ENCODE measurements at regions not wholly inside any gene's neighbourhood (a gene's known extent, or its start where the extent isn't known, plus 50 kb on each side); places are given as distances from the start of the nearest gene placed in this dataset.

GRCh38 chr4:171644430-171645057, 168.7 kb upstream of the GALNTL6 start:
- H3K27me3 Mint-ChIP-seq (ENCODE audit: insufficient read depth, unreplicated experiment) = no peaks in the 10 kb centered on the region
- H3K4me1 Mint-ChIP-seq (ENCODE audit: low read depth, unreplicated experiment) = no peaks in the 10 kb centered on the region
- BruUV-seq (replicated peaks) = no TSS peak
- intact Hi-C loops (cut with micrococcal nuclease; ENCODE audit: unreplicated experiment) = no loop called here
- H3K27me3 ChIP-seq (replicated peaks; ENCODE audit: control insufficient read depth, insufficient read depth, low read length) = no peaks in the 10 kb centered on the region
- TF ChIP-seq CTCF (IDR thresholded peaks at IDR 0.05; ENCODE audit: insufficient read depth in 1 of 2, low read depth in 1 of 2, low read length in 1 of 2, severe bottlenecking in 1 of 2, unreplicated experiment in 1 of 2) = no peak
- no peaks in the 10 kb centered on the region for H3K4me1 ChIP-seq
- no peaks in the 10 kb centered on the region for H3K9me3 ChIP-seq
- DNase-seq = no peak
- no peaks in the 10 kb centered on the region for H3K36me3 ChIP-seq (ENCODE audit: control insufficient read depth, insufficient read depth, low read length)
- H3K36me3 Mint-ChIP-seq (ENCODE audit: insufficient read depth, unreplicated experiment) = no peaks in the 10 kb centered on the region
- H3K4me3 Mint-ChIP-seq (ENCODE audit: unreplicated experiment) = no peak overlapping the region
- no peaks in the 10 kb centered on the region for H3K9me3 Mint-ChIP-seq (ENCODE audit: unreplicated experiment)
- H3K27ac Mint-ChIP-seq (ENCODE audit: unreplicated experiment) = no peak overlapping the region
- H3K4me3 ChIP-seq (ENCODE audit: low read depth, low read length) = no peak overlapping the region
- POLR2A ChIA-PET = no interaction called here
- CTCF ChIA-PET = no interaction called here

GRCh38 chr4:171639540-171639939, 173.7 kb upstream of the GALNTL6 start:
- no peaks in the 10 kb centered on the region for H3K36me3 Mint-ChIP-seq (ENCODE audit: insufficient read depth, unreplicated experiment)
- H3K27me3 Mint-ChIP-seq (ENCODE audit: insufficient read depth, unreplicated experiment) = no peaks in the 10 kb centered on the region
- no peaks in the 10 kb centered on the region for H3K4me1 Mint-ChIP-seq (ENCODE audit: low read depth, unreplicated experiment)
- Histone ChIP-seq H3K27me3 (replicated peaks; ENCODE audit: control insufficient read depth, insufficient read depth, low read length) (no peaks in the 10 kb centered on the region), H3K4me1 (no peaks in the 10 kb centered on the region), H3K36me3 (ENCODE audit: control insufficient read depth, insufficient read depth, low read length) (no peaks in the 10 kb centered on the region), H3K9me3 (no peaks in the 10 kb centered on the region), H3K4me3 (ENCODE audit: low read depth, low read length) (no peak overlapping the region)
- ChIA-PET POLR2A (no interaction called here), CTCF (no interaction called here)
- TF ChIP-seq CTCF (IDR thresholded peaks at IDR 0.05; ENCODE audit: insufficient read depth in 1 of 2, low read depth in 1 of 2, low read length in 1 of 2, severe bottlenecking in 1 of 2, unreplicated experiment in 1 of 2) = no peak
- no peaks in the 10 kb centered on the region for H3K9me3 Mint-ChIP-seq (ENCODE audit: unreplicated experiment)
- no TSS peak for BruUV-seq (replicated peaks)
- no peak for DNase-seq
- intact Hi-C loops (cut with micrococcal nuclease; ENCODE audit: unreplicated experiment) = no loop called here
- H3K4me3 Mint-ChIP-seq (ENCODE audit: unreplicated experiment) = no peak overlapping the region
- no peak overlapping the region for H3K27ac Mint-ChIP-seq (ENCODE audit: unreplicated experiment)

GRCh38 chr4:171636606-171637005, 176.6 kb upstream of the GALNTL6 start:
- no peak overlapping the region for H3K4me3 ChIP-seq (ENCODE audit: low read depth, low read length)
- DNase-seq = no peak
- H3K36me3 ChIP-seq (ENCODE audit: control insufficient read depth, insufficient read depth, low read length) = no peaks in the 10 kb centered on the region
- Mint-ChIP-seq H3K27ac (ENCODE audit: unreplicated experiment) (no peak overlapping the region), H3K27me3 (ENCODE audit: insufficient read depth, unreplicated experiment) (no peaks in the 10 kb centered on the region), H3K4me1 (ENCODE audit: low read depth, unreplicated experiment) (no peaks in the 10 kb centered on the region), H3K4me3 (ENCODE audit: unreplicated experiment) (no peak overlapping the region), H3K36me3 (ENCODE audit: insufficient read depth, unreplicated experiment) (no peaks in the 10 kb centered on the region), H3K9me3 (ENCODE audit: unreplicated experiment) (no peaks in the 10 kb centered on the region)
- no peak for TF ChIP-seq CTCF (IDR thresholded peaks at IDR 0.05; ENCODE audit: insufficient read depth in 1 of 2, low read depth in 1 of 2, low read length in 1 of 2, severe bottlenecking in 1 of 2, unreplicated experiment in 1 of 2)
- BruUV-seq (replicated peaks) = no TSS peak
- no peaks in the 10 kb centered on the region for H3K9me3 ChIP-seq
- ChIA-PET POLR2A (no interaction called here), CTCF (no interaction called here)
- intact Hi-C loops (cut with micrococcal nuclease; ENCODE audit: unreplicated experiment) = no loop called here
- H3K4me1 ChIP-seq = no peaks in the 10 kb centered on the region
- H3K27me3 ChIP-seq (replicated peaks; ENCODE audit: control insufficient read depth, insufficient read depth, low read length) = no peaks in the 10 kb centered on the region
